CD4-positive, alpha-beta T cell (primary cell): ENCODE measurements at regions not wholly inside any gene's neighbourhood (a gene's known extent, or its start where the extent isn't known, plus 50 kb on each side); places are given as distances from the start of the nearest gene placed in this dataset.

Source experiments
- ATAC-seq: fragments of 200-7000 bp; cut with Tn5 transposase; one replicate; pipeline ENCODE4 v1.10.0; 2022; ENCODE audit warnings: mild to moderate bottlenecking; ENCODE audit not compliant: poor library complexity
- CTCF ChIA-PET: fragments of 350-600 bp; sonication (Branson Sonifier 250); formaldehyde crosslinking; loops from one replicate; lab custom pipeline; 2021; ENCODE audit warnings: antibody characterized with exemption, inconsistent platforms; lab: Charles Lee
- POLR2A ChIA-PET: fragments of 350-600 bp; sonication (Branson Sonifier 250); formaldehyde crosslinking; loops from one replicate; lab custom pipeline; 2021; ENCODE audit warnings: antibody characterized with exemption, inconsistent platforms; lab: Charles Lee
- DNase-seq, 14 experiments: peaks; one replicate each; pipeline ENCODE4 v3.0.0-alpha.2; 2013 to 2020; ENCODE audit warnings: mixed read lengths in 2 of 14
- H3K27ac ChIP-seq, 2 donors: one replicate each; pipeline versions ENCODE4 v1.5.1 to v1.7.0; 2013; ENCODE audit warnings: low read length in 2 of 2, low read depth in 1 of 2, mild to moderate bottlenecking in 1 of 2
- H3K27me3 ChIP-seq, 2 experiments: 1 replicate in 1 of 2; 2 replicates in 1 of 2; pipeline versions ENCODE4 v1.6.1 to v1.7.0; 2013; ENCODE audit warnings: low read length in 2 of 2, control low read depth in 1 of 2, mild to moderate bottlenecking in 1 of 2, moderate library complexity in 1 of 2; ENCODE audit not compliant: insufficient read depth in 2 of 2, control insufficient read depth in 1 of 2
- H3K36me3 ChIP-seq: one replicate; pipeline ENCODE4 v1.6.1; 2013; ENCODE audit warnings: low read length, control low read depth; ENCODE audit not compliant: insufficient read depth
- H3K4me1 ChIP-seq: one replicate; pipeline ENCODE4 v1.6.1; 2013; ENCODE audit warnings: low read length, control low read depth; ENCODE audit not compliant: insufficient read depth
- H3K4me3 ChIP-seq: one replicate; pipeline ENCODE4 v1.5.1; 2013; ENCODE audit warnings: mild to moderate bottlenecking, low read length, moderate library complexity
- H3K9me3 ChIP-seq, 2 experiments: 1 replicate in 1 of 2; 2 replicates in 1 of 2; pipeline versions ENCODE4 v1.6.1 to v1.7.0; 2013; ENCODE audit warnings: low read length in 2 of 2, mild to moderate bottlenecking in 2 of 2, control low read depth in 1 of 2, moderate library complexity in 1 of 2; ENCODE audit not compliant: control insufficient read depth in 1 of 2, insufficient read depth in 1 of 2
- H3K27ac Mint-ChIP-seq: one replicate; pipeline ENCODE4 v1.8.0; 2020; ENCODE audit warnings: mixed read lengths
- H3K27me3 Mint-ChIP-seq: one replicate; pipeline ENCODE4 v1.8.0; 2021; ENCODE audit warnings: mixed read lengths
- H3K36me3 Mint-ChIP-seq: one replicate; pipeline ENCODE4 v1.8.0; 2021; ENCODE audit warnings: low read depth, mixed read lengths
- H3K4me1 Mint-ChIP-seq: one replicate; pipeline ENCODE4 v1.8.0; 2021; ENCODE audit warnings: low read depth, mixed read lengths
- H3K4me3 Mint-ChIP-seq: one replicate; pipeline ENCODE4 v1.8.0; 2020; ENCODE audit warnings: mild to moderate bottlenecking, mixed read lengths
- H3K9me3 Mint-ChIP-seq: one replicate; pipeline ENCODE4 v1.8.0; 2020; ENCODE audit warnings: mixed read lengths
- CTCF ChIP-seq: fragments of 200-600 bp; IDR thresholded peaks from one replicate; pipeline ENCODE4 v1.8.0; 2022; ENCODE audit warnings: antibody characterized with exemption, mild to moderate bottlenecking
- intact Hi-C, 2 experiments: fragments of 100-400 bp; cut with DNase I in 1 of 2; cut with micrococcal nuclease in 1 of 2; formaldehyde crosslinking; loops; one replicate each; pipeline versions ENCODE4 v1.15.1 to v1.9.0; 2023 to 2025; cut with DNase I, micrococcal nuclease

GRCh38 chr15:26453914-26454313 lies 319.0 kb downstream of the GABRB3 start:
- Mint-ChIP-seq H3K4me1 (no peaks in the 10 kb centered on the region), H3K27me3 (no peaks in the 10 kb centered on the region), H3K4me3 (no peak overlapping the region), H3K27ac (no peak overlapping the region), H3K36me3 (no peaks in the 10 kb centered on the region), H3K9me3 (peaks cover 12% of the 10 kb centered on the region)
- Histone ChIP-seq H3K36me3 (no peaks in the 10 kb centered on the region), H3K9me3 (peaks cover 0 to 22% of the 10 kb centered on the region in 2 experiments), H3K4me1 (no peaks in the 10 kb centered on the region), H3K4me3 (no peak overlapping the region), H3K27ac (no peak overlapping the region), H3K27me3 (no peaks in the 10 kb centered on the region)
- no peak for TF ChIP-seq CTCF
- DNase-seq, result no peak
- intact Hi-C loops, result no loop called here
- ChIA-PET CTCF (no interaction called here), POLR2A (no interaction called here)
- no peak for ATAC-seq

DNA sequence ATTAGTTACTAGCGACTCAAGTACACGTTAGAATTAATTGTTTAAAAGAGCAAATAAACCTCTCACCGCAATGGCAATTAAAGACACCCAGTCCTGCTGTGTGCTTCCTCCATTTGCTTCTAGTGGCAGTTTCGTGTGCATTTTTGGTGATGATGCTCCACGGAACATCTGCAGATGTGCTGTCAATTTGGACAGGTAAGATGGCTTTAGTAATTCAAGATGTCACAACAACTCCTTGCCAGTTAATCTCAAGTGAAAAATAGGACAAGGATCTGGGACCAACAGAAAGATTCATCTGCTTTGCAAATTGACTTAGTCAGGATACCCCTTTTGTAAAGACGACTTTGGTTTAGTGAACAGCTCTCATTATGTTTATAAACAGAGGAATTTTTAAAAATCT lies 320.9 kb downstream of the GABRB3 start:
- Histone ChIP-seq H3K4me3 (no peak overlapping the region), H3K4me1 (no peaks in the 10 kb centered on the region), H3K36me3 (no peaks in the 10 kb centered on the region), H3K27me3 (no peaks in the 10 kb centered on the region), H3K9me3 (peaks cover 0 to 19% of the 10 kb centered on the region in 2 experiments), H3K27ac (no peak overlapping the region)
- Mint-ChIP-seq H3K9me3 (peaks cover 12% of the 10 kb centered on the region), H3K4me1 (no peaks in the 10 kb centered on the region), H3K27me3 (no peaks in the 10 kb centered on the region), H3K4me3 (no peak overlapping the region), H3K27ac (no peak overlapping the region), H3K36me3 (no peaks in the 10 kb centered on the region)
- ChIA-PET POLR2A (no interaction called here), CTCF (no interaction called here)
- intact Hi-C loops, result no loop called here
- ATAC-seq (no peak), DNase-seq (no peak)
- no peak for TF ChIP-seq CTCF

DNA sequence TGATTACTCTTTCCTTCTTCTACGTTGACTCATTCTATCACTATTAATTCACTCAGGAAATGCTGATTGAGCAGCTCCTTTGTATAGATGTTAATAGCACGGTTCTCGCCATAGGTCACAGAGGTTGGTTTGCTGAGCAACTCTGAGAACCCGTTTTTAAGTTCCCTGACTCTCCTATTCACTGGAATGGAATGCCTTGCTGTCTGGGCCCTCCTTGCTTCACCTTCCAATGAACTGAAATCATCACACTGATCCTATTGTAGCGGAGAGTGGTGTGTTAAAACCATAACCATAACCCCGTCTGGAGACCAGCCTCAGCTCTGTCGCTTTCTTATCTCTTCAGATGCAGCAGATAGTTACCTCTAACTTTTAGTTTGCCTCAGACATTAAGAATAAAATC lies 323.6 kb downstream of the GABRB3 start:
- ChIA-PET CTCF (no interaction called here), POLR2A (no interaction called here)
- H3K9me3 ChIP-seq, result peaks cover 0 to 12% of the 10 kb centered on the region in 2 experiments
- Mint-ChIP-seq H3K27ac (no peak overlapping the region), H3K4me1 (no peaks in the 10 kb centered on the region), H3K9me3 (peaks cover 10% of the 10 kb centered on the region), H3K4me3 (no peak overlapping the region), H3K36me3 (no peaks in the 10 kb centered on the region), H3K27me3 (no peaks in the 10 kb centered on the region)
- ATAC-seq (no peak), DNase-seq (no peak)
- TF ChIP-seq CTCF, result no peak
- no peaks in the 10 kb centered on the region for H3K27me3 ChIP-seq
- intact Hi-C loops, result no loop called here
- no peak overlapping the region for H3K27ac ChIP-seq
- H3K4me3 ChIP-seq, result no peak overlapping the region
- H3K36me3 ChIP-seq, result no peaks in the 10 kb centered on the region
- H3K4me1 ChIP-seq, result no peaks in the 10 kb centered on the region
